ENCODE measurements at regions not wholly inside any gene's neighbourhood (a gene's known extent, or its start where the extent isn't known, plus 50 kb on each side); places are given as distances from the start of the nearest gene placed in this dataset.

- no peaks in the 10 kb centered on the region for H3K36me3 Mint-ChIP-seq (ENCODE audit: low read depth)
- H3K9me3 Mint-ChIP-seq: peaks cover 3% of the 10 kb centered on the region
- TF ChIP-seq CTCF (IDR thresholded peaks at IDR 0.05): no peak
- DNase-seq: no peak
- no peak overlapping the region for H3K27ac Mint-ChIP-seq
- H3K4me3 Mint-ChIP-seq: no peak overlapping the region
- peaks cover 7% of the 10 kb centered on the region for H3K27me3 Mint-ChIP-seq (ENCODE audit: low read depth, poor library complexity)
- peaks cover 11% of the 10 kb centered on the region for H3K4me1 Mint-ChIP-seq
These were observed 256.5 kb downstream of the IPO8 start for GRCh38 chr12:30439201-30439600.

GRCh38 chr12:30438601-30439041 is 257.0 kb downstream of the IPO8 start:
- peaks cover 7% of the 10 kb centered on the region for H3K27me3 Mint-ChIP-seq (ENCODE audit: low read depth, poor library complexity)
- DNase-seq: no peak
- no peaks in the 10 kb centered on the region for H3K36me3 Mint-ChIP-seq (ENCODE audit: low read depth)
- peaks cover 11% of the 10 kb centered on the region for H3K4me1 Mint-ChIP-seq
- no peak overlapping the region for H3K4me3 Mint-ChIP-seq
- TF ChIP-seq CTCF (IDR thresholded peaks at IDR 0.05): no peak
- peaks cover 3% of the 10 kb centered on the region for H3K9me3 Mint-ChIP-seq
- no peak overlapping the region for H3K27ac Mint-ChIP-seq

GRCh38 chr12:30437616-30438015 is 258.1 kb downstream of the IPO8 start:
- no peak for TF ChIP-seq CTCF (IDR thresholded peaks at IDR 0.05)
- Mint-ChIP-seq H3K36me3 (ENCODE audit: low read depth) (no peaks in the 10 kb centered on the region), H3K27ac (no peak overlapping the region), H3K4me3 (no peak overlapping the region), H3K9me3 (peaks cover 3% of the 10 kb centered on the region), H3K4me1 (peaks cover 11% of the 10 kb centered on the region), H3K27me3 (ENCODE audit: low read depth, poor library complexity) (peaks cover 4% of the 10 kb centered on the region)
- no peak for DNase-seq

GRCh38 chr12:30437044-30437443 is 258.6 kb downstream of the IPO8 start:
- H3K9me3 Mint-ChIP-seq: peaks cover 3% of the 10 kb centered on the region
- no peak overlapping the region for H3K4me3 Mint-ChIP-seq
- H3K4me1 Mint-ChIP-seq: peaks cover 11% of the 10 kb centered on the region
- H3K27ac Mint-ChIP-seq: no peak overlapping the region
- H3K36me3 Mint-ChIP-seq (ENCODE audit: low read depth): no peaks in the 10 kb centered on the region
- no peak for TF ChIP-seq CTCF (IDR thresholded peaks at IDR 0.05)
- DNase-seq: no peak
- peaks cover 4% of the 10 kb centered on the region for H3K27me3 Mint-ChIP-seq (ENCODE audit: low read depth, poor library complexity)

GRCh38 chr12:30428098-30428497 is 267.6 kb downstream of the IPO8 start:
- Mint-ChIP-seq H3K4me1 (no peaks in the 10 kb centered on the region), H3K9me3 (peaks cover 29% of the 10 kb centered on the region), H3K27ac (no peak overlapping the region), H3K4me3 (no peak overlapping the region), H3K36me3 (ENCODE audit: low read depth) (no peaks in the 10 kb centered on the region), H3K27me3 (ENCODE audit: low read depth, poor library complexity) (no peaks in the 10 kb centered on the region)
- no peak for TF ChIP-seq CTCF (IDR thresholded peaks at IDR 0.05)
- DNase-seq: no peak

- Mint-ChIP-seq H3K27ac (no peak overlapping the region), H3K4me1 (no peaks in the 10 kb centered on the region), H3K9me3 (peaks cover 35% of the 10 kb centered on the region), H3K27me3 (ENCODE audit: low read depth, poor library complexity) (no peaks in the 10 kb centered on the region), H3K4me3 (no peak overlapping the region), H3K36me3 (ENCODE audit: low read depth) (no peaks in the 10 kb centered on the region)
- no peak for DNase-seq
- TF ChIP-seq CTCF (IDR thresholded peaks at IDR 0.05): no peak
These were observed 268.1 kb downstream of the IPO8 start for GRCh38 chr12:30427555-30427954.

Data from nephron progenitor cell (in vitro differentiated cells).